GM10248 (cell line): ENCODE measurements at regions not wholly inside any gene's neighbourhood (a gene's known extent, or its start where the extent isn't known, plus 50 kb on each side); places are given as distances from the start of the nearest gene placed in this dataset.
A peak's percentile ranks its signal among the peaks of the same experiment; 100 is the strongest.

Experiments used
- CTCF ChIA-PET: fragments of 300-600 bp; sonication (Branson Sonifier 250); formaldehyde crosslinking; extraction: SDS; loops from one replicate; lab custom pipeline; 2021; ENCODE audit warnings: antibody characterized with exemption; lab: Yijun Ruan, JAX
- POLR2A ChIA-PET: fragments of 350-650 bp; sonication (Branson Sonifier 250); formaldehyde crosslinking; extraction: SDS; loops from one replicate; lab custom pipeline; 2020; ENCODE audit warnings: antibody characterized with exemption; lab: Yijun Ruan, JAX
- DNase-seq: peaks from one replicate; pipeline ENCODE4 v3.0.0; 2012; ENCODE audit errors: extremely low spot score
- CTCF ChIP-seq: IDR thresholded peaks from 2 replicates; pipeline ENCODE4 v1.5.1; 2012; ENCODE audit warnings: mild to moderate bottlenecking, low read depth; ENCODE audit errors: extremely low read depth, missing control alignments, control extremely low read depth

- no peak for TF ChIP-seq CTCF
- ChIA-PET CTCF (interaction anchor here (1.2 to 5.7 kb wide), 5 partner anchors 9 to 82 kb away, joined by 3 to 44 read pairs (median 6); no protein-coding TSS in a partner anchor), POLR2A (no interaction called here)
- peak; percentile 37 for DNase-seq
Measured at GRCh38 chr6:56842686-56843475, 112.0 kb upstream of the BEND6 start.

- no peak for TF ChIP-seq CTCF
- CTCF ChIA-PET = interaction anchor here (0.7 to 5.7 kb wide), 5 partner anchors 10 to 204 kb away, joined by 3 to 44 read pairs (median 3); no protein-coding TSS in a partner anchor
- no peak for DNase-seq
- POLR2A ChIA-PET = no interaction called here
Measured at GRCh38 chr6:56841751-56842150, 113.2 kb upstream of the BEND6 start.

GRCh38 chr6:56841381-56841749 is 113.5 kb upstream of the BEND6 start:
- ChIA-PET CTCF (interaction anchor here (0.7 to 5.7 kb wide), 6 partner anchors 10 to 204 kb away, joined by 3 to 44 read pairs (median 4); no protein-coding TSS in a partner anchor), POLR2A (no interaction called here)
- TF ChIP-seq CTCF = no peak
- DNase-seq = no peak

- TF ChIP-seq CTCF = no peak
- ChIA-PET CTCF (interaction anchor here (0.7 to 5.7 kb wide), 8 partner anchors 11 to 203 kb away, joined by 3 to 44 read pairs (median 4); no protein-coding TSS in a partner anchor), POLR2A (no interaction called here)
- no peak for DNase-seq
Measured at GRCh38 chr6:56840467-56841380, 114.2 kb upstream of the BEND6 start.

- ChIA-PET CTCF (interaction anchor here (1.0 to 5.7 kb wide), 4 partner anchors 12 to 21 kb away, joined by 3 to 44 read pairs (median 5); no protein-coding TSS in a partner anchor), POLR2A (no interaction called here)
- no peak for TF ChIP-seq CTCF
- DNase-seq = no peak
Measured at GRCh38 chr6:56839533-56840183, 115.2 kb upstream of the BEND6 start.
